Tibial nerve (tissue), 3 donors: ENCODE measurements at regions not wholly inside any gene's neighbourhood (a gene's known extent, or its start where the extent isn't known, plus 50 kb on each side); places are given as distances from the start of the nearest gene placed in this dataset.

Experiments
- POLR2A ChIP-seq, 2 donors: fragments of 450-650 bp; IDR thresholded peaks; one replicate each; pipeline ENCODE4 v1.6.1; 2017; ENCODE audit warnings: antibody characterized with exemption in 2 of 2, mild to moderate bottlenecking in 2 of 2, moderate library complexity in 2 of 2
- TF ChIP-seq, protein P1 (sequence below), 5 experiments: fragments of 200-600 bp in 3 of 5; fragments of 450-650 bp in 2 of 5; sonication (generic) in 3 of 5; IDR thresholded peaks; one replicate each; pipeline ENCODE4 v1.5.1; 2016 to 2019; ENCODE audit warnings: antibody characterized with exemption in 5 of 5, mild to moderate bottlenecking in 3 of 5, moderate library complexity in 2 of 5

DNA sequence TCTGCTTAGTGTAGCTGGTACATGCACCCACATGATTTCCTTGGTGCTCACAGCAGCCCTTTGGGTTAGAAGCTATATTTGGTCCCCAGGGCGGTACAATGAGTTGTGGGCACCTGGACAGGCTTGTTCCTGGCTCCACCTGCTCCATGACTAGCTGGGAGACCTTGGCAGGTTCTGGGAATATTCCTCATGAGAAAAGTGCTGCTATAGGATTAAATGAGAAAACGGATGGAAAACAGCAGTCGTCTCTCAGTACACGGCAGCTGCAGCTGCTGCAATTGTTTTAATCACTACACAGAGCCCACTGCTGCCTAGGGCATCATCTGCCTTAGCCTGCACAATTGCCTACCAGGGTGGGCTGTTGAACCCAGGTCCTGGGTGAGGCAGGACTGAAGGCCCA is 424.5 kb upstream of the B3GAT1 start:
- no peak for TF ChIP-seq POLR2A (IDR thresholded peaks at IDR 0.05)
- TF ChIP-seq, protein P1, sequence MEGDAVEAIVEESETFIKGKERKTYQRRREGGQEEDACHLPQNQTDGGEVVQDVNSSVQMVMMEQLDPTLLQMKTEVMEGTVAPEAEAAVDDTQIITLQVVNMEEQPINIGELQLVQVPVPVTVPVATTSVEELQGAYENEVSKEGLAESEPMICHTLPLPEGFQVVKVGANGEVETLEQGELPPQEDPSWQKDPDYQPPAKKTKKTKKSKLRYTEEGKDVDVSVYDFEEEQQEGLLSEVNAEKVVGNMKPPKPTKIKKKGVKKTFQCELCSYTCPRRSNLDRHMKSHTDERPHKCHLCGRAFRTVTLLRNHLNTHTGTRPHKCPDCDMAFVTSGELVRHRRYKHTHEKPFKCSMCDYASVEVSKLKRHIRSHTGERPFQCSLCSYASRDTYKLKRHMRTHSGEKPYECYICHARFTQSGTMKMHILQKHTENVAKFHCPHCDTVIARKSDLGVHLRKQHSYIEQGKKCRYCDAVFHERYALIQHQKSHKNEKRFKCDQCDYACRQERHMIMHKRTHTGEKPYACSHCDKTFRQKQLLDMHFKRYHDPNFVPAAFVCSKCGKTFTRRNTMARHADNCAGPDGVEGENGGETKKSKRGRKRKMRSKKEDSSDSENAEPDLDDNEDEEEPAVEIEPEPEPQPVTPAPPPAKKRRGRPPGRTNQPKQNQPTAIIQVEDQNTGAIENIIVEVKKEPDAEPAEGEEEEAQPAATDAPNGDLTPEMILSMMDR (IDR thresholded peaks at IDR 0.05): no peak
